Duodenal mucosa (tissue), 2 donors: ENCODE measurements at regions not wholly inside any gene's neighbourhood (a gene's known extent, or its start where the extent isn't known, plus 50 kb on each side); places are given as distances from the start of the nearest gene placed in this dataset.
"Not testable (repeated sequence)": the region's sequence is repeated elsewhere in the genome, so short reads cannot be mapped to it uniquely, and the experiment has no call there.

Experiments used
- H3K27ac ChIP-seq: one replicate; pipeline ENCODE4 v1.7.0; 2013; ENCODE audit warnings: low read depth, low read length
- H3K27me3 ChIP-seq, 2 donors: one replicate each; pipeline ENCODE4 v1.7.0; 2013; ENCODE audit warnings: low read length in 2 of 2, control low read depth in 1 of 2; ENCODE audit not compliant: insufficient read depth in 2 of 2, control insufficient read depth in 1 of 2
- H3K36me3 ChIP-seq, 2 donors: one replicate each; pipeline ENCODE4 v1.7.0; 2013; ENCODE audit warnings: low read length in 2 of 2, control low read depth in 1 of 2; ENCODE audit not compliant: insufficient read depth in 2 of 2, control insufficient read depth in 1 of 2
- H3K4me1 ChIP-seq, 2 donors: one replicate each; pipeline ENCODE4 v1.7.0; 2013; ENCODE audit warnings: low read length in 2 of 2, control low read depth in 1 of 2; ENCODE audit not compliant: insufficient read depth in 2 of 2, control insufficient read depth in 1 of 2
- H3K4me3 ChIP-seq, 2 donors: one replicate each; pipeline ENCODE4 v1.7.0; 2013; ENCODE audit warnings: low read length in 2 of 2, low read depth in 1 of 2
- H3K9ac ChIP-seq, 2 donors: one replicate each; pipeline ENCODE4 v1.7.0; 2013; ENCODE audit warnings: low read length in 2 of 2, low read depth in 1 of 2
- H3K9me3 ChIP-seq, 2 donors: one replicate each; pipeline ENCODE4 v1.7.0; 2013; ENCODE audit warnings: low read length in 2 of 2, control low read depth in 1 of 2; ENCODE audit not compliant: control insufficient read depth in 1 of 2

DNA sequence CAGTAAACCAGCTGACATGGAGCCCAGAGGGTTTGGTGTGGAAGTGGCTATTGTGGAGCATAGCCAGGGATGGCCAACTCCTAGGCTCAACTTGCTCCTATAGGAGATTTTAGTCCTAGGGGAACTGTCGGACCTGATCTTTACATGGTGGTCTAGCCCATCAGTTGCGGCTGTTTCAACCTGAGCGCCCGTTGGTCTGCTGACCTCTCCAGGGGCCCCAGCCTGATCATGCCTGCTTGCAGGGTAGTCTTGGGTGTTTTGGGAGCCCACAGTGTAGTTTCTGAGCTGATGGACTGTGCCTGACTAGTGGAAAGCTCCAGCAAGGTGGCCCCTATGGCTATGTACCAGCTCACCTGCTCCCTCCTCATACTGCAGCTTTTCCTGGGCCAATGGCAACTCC, 597.0 kb downstream of the IQCM start:
- Histone ChIP-seq H3K9ac (no peak overlapping the region), H3K36me3 (no peaks in the 10 kb centered on the region), H3K9me3 (peaks cover 10 to 17% of the 10 kb centered on the region in 2 donors), H3K27me3 (no peaks in the 10 kb centered on the region), H3K4me1 (no peaks in the 10 kb centered on the region), H3K4me3 (no peak overlapping the region), H3K27ac (no peak overlapping the region)

DNA sequence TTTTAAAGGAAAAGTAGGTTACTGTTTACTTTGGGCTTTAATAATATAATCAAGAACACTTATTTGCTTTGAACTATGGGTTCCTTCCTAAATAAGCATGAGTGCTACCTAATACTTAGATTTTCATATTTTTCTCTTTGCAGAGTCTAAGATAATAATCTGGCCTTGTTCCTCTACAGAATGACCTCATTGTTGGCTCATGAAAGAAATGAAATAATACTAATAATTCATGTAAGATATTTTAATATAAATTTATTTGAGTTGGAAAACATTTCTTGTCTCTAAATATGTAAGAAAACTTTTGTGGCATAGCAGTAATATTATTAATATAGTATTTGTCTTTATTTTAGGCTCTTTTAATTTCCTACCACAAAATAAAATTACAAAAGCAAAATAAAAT, 601.3 kb downstream of the IQCM start:
- H3K4me3 ChIP-seq = no peak overlapping the region
- H3K9ac ChIP-seq = no peak overlapping the region
- no peaks in the 10 kb centered on the region for H3K27me3 ChIP-seq
- peaks cover 3 to 6% of the 10 kb centered on the region in 2 donors for H3K9me3 ChIP-seq
- no peak overlapping the region for H3K27ac ChIP-seq
- H3K4me1 ChIP-seq = no peaks in the 10 kb centered on the region
- no peaks in the 10 kb centered on the region for H3K36me3 ChIP-seq

DNA sequence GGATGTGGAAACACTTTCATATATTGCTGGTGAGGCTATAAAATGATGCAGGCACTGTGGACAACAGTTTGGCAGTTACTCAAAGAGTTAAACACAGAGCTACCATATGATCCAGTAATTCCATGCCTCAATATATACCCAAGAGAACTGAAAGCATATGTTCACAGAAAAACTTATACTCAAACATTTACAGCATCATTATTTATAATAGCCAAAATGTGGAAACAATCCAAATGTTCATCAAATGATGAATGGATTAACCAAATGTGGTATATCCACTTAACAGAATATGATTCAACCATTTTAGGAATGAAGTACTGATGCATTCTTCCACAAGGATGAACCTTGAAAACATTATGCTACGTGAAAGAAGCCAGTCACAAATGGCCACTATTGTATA, 603.8 kb downstream of the IQCM start:
- no peak overlapping the region for H3K9ac ChIP-seq
- no peaks in the 10 kb centered on the region for H3K4me1 ChIP-seq
- no peaks in the 10 kb centered on the region for H3K36me3 ChIP-seq
- no peak overlapping the region for H3K27ac ChIP-seq
- no peaks in the 10 kb centered on the region for H3K27me3 ChIP-seq
- no peaks in the 10 kb centered on the region for H3K9me3 ChIP-seq
- H3K4me3 ChIP-seq = no peak overlapping the region

DNA sequence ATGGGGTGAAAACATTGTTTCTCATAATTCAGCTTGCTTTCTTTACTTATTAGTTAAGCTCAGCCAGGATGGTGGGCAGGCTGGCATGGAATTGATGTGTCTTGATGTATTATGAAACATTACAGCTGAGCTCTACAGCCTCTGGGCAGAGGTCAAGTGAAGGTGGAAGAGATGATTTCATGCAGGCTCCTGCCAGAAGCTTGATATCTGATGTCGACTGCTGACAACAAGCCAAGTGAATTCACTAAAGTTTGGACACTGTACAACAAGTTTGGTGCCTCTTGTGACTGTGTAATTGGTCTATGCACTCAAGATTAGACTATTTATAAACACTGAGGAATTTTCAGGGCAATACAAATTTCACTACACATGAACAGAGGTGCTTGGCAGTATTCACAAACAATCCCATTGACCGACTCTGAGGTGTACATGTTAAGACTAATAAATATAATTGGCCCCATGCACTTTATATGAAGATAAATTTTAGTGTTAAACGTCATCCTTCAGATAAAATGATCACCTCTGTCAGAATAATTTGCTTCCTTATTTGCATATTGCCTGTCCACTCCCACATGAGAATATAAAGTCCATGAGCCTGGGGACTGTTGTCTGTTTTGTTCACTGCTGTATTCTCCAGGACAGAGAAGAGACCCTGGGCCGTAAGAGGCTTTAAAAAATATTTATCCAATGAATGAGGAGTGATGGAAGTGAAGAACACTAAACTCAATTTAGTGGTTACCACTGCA, 612.2 kb downstream of the IQCM start:
- Histone ChIP-seq H3K36me3 (no peaks in the 10 kb centered on the region), H3K27me3 (no peaks in the 10 kb centered on the region), H3K4me1 (peaks cover 0 to 10% of the 10 kb centered on the region in 2 donors), H3K4me3 (no peak overlapping the region), H3K27ac (no peak overlapping the region), H3K9me3 (no peaks in the 10 kb centered on the region), H3K9ac (no peak overlapping the region)

DNA sequence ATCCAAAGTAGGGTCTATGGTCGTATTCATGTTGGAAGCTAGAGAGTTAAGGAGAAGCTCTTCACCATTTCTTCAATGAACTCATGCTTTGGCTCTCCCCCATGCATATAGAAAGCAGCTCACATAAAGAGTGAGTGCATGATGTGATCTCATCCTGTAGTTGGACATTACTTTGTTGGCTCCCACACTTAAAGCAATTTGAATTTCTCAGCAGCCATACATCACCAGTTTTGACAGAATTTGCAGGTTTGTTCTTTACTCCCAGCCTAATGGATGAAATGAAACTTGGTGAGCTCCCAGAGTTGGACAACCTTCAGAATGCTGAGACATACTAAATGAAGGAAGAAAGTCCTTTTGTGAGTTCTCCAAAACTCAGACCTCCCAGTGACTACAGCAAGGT, 613.5 kb downstream of the IQCM start:
- Histone ChIP-seq H3K4me3 (no peak overlapping the region), H3K4me1 (peaks cover 0 to 10% of the 10 kb centered on the region in 2 donors), H3K9ac (no peak overlapping the region), H3K27me3 (no peaks in the 10 kb centered on the region), H3K27ac (no peak overlapping the region), H3K9me3 (no peaks in the 10 kb centered on the region), H3K36me3 (no peaks in the 10 kb centered on the region)

DNA sequence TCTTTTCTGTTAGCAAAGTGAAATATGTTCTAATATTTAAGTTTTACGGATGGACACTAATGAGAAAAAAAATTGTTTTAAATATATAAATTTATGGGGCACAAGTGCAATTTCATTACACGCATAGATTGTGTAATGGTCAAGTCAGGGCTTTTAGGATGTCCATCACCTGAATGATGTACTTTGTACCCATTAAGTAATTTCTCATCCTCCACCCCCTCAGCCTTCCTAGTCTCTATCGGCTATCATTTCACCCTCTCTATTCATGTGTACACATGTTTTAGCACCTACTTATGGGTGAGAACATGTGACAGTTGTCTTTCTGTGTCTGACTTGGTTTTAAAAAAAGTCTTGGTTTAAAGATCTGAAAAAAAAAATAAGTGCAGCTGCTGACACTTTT, 616.0 kb downstream of the IQCM start:
- Histone ChIP-seq H3K9ac (no peak overlapping the region), H3K9me3 (no peaks in the 10 kb centered on the region), H3K27ac (no peak overlapping the region), H3K36me3 (no peaks in the 10 kb centered on the region), H3K27me3 (no peaks in the 10 kb centered on the region), H3K4me3 (no peak overlapping the region), H3K4me1 (peaks cover 0 to 10% of the 10 kb centered on the region in 2 donors)

DNA sequence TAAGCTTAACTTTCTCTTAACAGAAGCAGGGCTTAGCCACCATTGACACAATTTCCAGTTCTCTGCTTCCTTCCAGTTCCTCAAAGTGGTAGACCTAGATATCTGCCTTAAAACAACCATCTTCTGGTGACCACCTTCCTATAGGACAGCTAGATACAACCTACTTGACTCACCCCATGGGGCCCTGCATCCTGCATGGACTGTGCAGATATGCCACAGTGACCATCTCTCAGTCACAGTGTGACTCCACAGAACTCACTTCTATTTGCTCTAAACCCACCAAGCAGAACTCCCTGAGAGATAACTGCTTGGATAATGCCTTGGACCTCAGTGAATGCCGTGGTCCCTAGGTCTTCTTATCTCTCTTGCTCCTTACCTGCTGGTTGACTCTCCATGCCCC, 621.6 kb downstream of the IQCM start:
- Histone ChIP-seq H3K27me3 (no peaks in the 10 kb centered on the region), H3K4me3 (no peak overlapping the region), H3K9me3 (no peaks in the 10 kb centered on the region), H3K36me3 (no peaks in the 10 kb centered on the region), H3K9ac (no peak overlapping the region), H3K4me1 (no peaks in the 10 kb centered on the region), H3K27ac (no peak overlapping the region)

DNA sequence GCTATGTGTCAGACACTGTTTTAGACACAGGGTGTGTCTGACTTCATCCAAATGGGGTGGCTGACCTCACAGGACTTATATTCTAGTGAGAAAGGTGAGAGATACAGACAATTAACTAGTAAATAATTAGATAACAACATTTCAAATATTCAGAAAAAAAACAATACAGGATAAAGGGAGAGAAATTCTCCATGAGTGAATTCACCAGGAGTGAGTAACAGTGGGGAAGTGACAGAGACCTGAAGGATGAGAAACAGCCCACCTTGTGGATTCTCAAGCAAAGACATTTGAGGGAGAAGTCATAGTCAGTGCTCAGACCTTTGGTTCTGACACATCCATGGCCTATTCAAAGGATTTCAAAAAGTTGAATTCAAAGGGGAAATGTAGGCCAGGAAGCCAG, 627.9 kb downstream of the IQCM start:
- no peak overlapping the region for H3K4me3 ChIP-seq
- H3K4me1 ChIP-seq = no peaks in the 10 kb centered on the region
- H3K27me3 ChIP-seq = no peaks in the 10 kb centered on the region
- no peak overlapping the region for H3K27ac ChIP-seq
- no peaks in the 10 kb centered on the region for H3K9me3 ChIP-seq
- no peak overlapping the region for H3K9ac ChIP-seq
- H3K36me3 ChIP-seq = no peaks in the 10 kb centered on the region

DNA sequence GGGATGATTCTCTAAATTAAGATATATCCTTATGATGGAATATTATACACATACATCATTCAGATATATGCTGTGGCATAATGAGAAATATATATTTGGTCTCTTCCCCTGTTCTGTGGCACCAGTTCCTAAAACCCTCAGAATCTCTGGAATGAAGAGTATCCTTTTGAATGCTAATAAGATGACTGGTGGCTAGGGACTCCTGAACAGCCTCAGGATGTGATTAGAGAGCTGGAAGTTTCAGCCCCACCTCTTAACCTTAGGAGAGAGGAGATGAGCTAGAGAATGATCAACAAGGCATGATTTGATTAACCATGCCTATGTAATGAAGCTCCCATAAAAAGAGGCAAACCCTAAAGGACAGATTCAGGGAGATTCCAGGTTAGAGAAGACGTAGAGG, 632.0 kb downstream of the IQCM start:
- Histone ChIP-seq H3K4me1 (no peaks in the 10 kb centered on the region), H3K27ac (no peak overlapping the region), H3K9ac (no peak overlapping the region), H3K27me3 (no peaks in the 10 kb centered on the region), H3K4me3 (no peak overlapping the region), H3K9me3 (no peaks in the 10 kb centered on the region), H3K36me3 (no peaks in the 10 kb centered on the region)

DNA sequence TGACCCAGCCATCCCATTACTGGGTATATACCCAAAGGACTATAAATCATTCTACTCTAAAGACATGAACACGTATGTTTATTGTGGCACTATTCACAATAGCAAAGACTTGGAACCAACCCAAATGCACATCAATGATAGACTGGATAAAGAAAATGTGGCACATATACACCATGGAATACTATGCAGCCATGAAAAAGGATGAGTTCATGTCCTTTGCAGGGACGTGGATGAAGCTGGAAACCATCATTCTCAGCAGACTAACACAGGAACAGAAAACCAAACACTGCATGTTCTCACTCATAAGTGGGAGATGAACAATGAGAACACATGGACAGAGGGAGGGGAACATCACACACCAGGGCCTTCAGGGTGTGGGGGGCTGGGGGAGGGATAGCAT, 634.2 kb downstream of the IQCM start:
- not testable (repeated sequence) for H3K9me3 ChIP-seq, H3K4me1 ChIP-seq

DNA sequence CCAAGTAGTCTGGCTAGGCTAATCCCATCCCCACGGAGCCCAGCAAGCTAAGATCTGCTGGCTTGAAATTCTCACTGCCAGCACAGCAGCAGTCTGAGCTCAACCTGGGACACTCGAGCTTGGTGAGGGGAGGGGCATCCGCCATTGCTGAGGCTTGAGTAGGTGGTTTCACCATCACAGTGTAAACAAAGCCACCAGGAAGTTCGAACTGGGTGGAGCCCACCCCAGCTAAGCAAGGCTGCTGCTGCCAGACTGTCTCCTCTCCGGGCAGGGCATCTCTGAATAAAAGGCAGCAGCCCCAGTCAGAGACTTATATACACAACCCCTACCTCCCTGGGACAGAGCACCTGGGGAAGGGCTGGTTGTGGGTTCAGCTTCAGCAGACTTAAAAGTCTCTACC, 639.6 kb downstream of the IQCM start:
- H3K27ac ChIP-seq = no peak overlapping the region
- no peaks in the 10 kb centered on the region for H3K4me1 ChIP-seq
- no peaks in the 10 kb centered on the region for H3K36me3 ChIP-seq
- no peaks in the 10 kb centered on the region for H3K9me3 ChIP-seq
- no peak overlapping the region for H3K9ac ChIP-seq
- no peaks in the 10 kb centered on the region for H3K27me3 ChIP-seq
- no peak overlapping the region for H3K4me3 ChIP-seq

More for the DNA sequence above, 634.2 kb downstream of the IQCM start:
- not testable (repeated sequence) for H3K36me3 ChIP-seq, H3K27ac ChIP-seq, H3K27me3 ChIP-seq, H3K4me3 ChIP-seq, H3K9ac ChIP-seq
